T-cell (primary cell): ENCODE measurements at regions not wholly inside any gene's neighbourhood (a gene's known extent, or its start where the extent isn't known, plus 50 kb on each side); places are given as distances from the start of the nearest gene placed in this dataset.
"Not testable (repeated sequence)": the region's sequence is repeated elsewhere in the genome, so short reads cannot be mapped to it uniquely, and the experiment has no call there.

Source experiments
- ATAC-seq, 4 experiments: fragments of 200-7000 bp in 3 of 4; fragments of 150-1000 bp in 1 of 4; cut with Tn5 transposase; replicated peaks in 1 of 4; 1 replicate in 3 of 4; 2 replicates in 1 of 4; pipeline ENCODE4 v1.10.0; 2021; ENCODE audit warnings: moderate library complexity in 3 of 4, mild to moderate bottlenecking in 2 of 4, moderate number of reproducible peaks in 1 of 4
- CTCF ChIA-PET, 2 donors: fragments of 300-600 bp; sonication (Branson Sonifier 250); formaldehyde crosslinking; loops; one replicate each; lab custom pipeline; 2022; ENCODE audit warnings: antibody characterized with exemption in 2 of 2; lab: Charles Lee
- POLR2A ChIA-PET, 2 donors: fragments of 300-600 bp; sonication (Branson Sonifier 250); formaldehyde crosslinking; loops; one replicate each; lab custom pipeline; 2022; ENCODE audit warnings: antibody characterized with exemption in 2 of 2; lab: Charles Lee
- DNase-seq, 35 experiments: peaks; one replicate each; pipeline versions ENCODE4 v3.0.0 to v3.0.0-alpha.2; 2013 to 2023
- H3K27ac ChIP-seq: one replicate; pipeline ENCODE4 v1.5.1; 2013; ENCODE audit warnings: low read length
- H3K27me3 ChIP-seq, 2 experiments: replicated peaks in 1 of 2; 1 replicate in 1 of 2; 2 replicates in 1 of 2; pipeline versions ENCODE4 v1.6.1 to v1.7.0; 2013; ENCODE audit warnings: low read length in 1 of 2, mixed read lengths in 1 of 2; ENCODE audit not compliant: control insufficient read depth in 2 of 2, insufficient read depth in 2 of 2; ENCODE audit errors: extremely low read depth in 1 of 2
- H3K36me3 ChIP-seq, 2 donors: 1 replicate in 1 of 2; 2 replicates in 1 of 2; pipeline versions ENCODE4 v1.6.1 to v1.7.0; 2013; ENCODE audit warnings: low read length in 1 of 2; ENCODE audit not compliant: control insufficient read depth in 2 of 2, insufficient read depth in 1 of 2; ENCODE audit errors: extremely low read depth in 1 of 2
- H3K4me1 ChIP-seq, 2 experiments: 1 replicate in 1 of 2; 2 replicates in 1 of 2; pipeline versions ENCODE4 v1.6.1 to v1.7.0; 2013; ENCODE audit warnings: low read length in 2 of 2, mixed read lengths in 1 of 2; ENCODE audit not compliant: insufficient read depth in 2 of 2, control insufficient read depth in 1 of 2; ENCODE audit errors: extremely low read depth in 1 of 2
- H3K4me3 ChIP-seq, 2 donors: 1 replicate in 1 of 2; 2 replicates in 1 of 2; pipeline versions ENCODE4 v1.5.1 to v1.7.0; 2013; ENCODE audit warnings: mild to moderate bottlenecking in 2 of 2, low read length in 1 of 2, moderate library complexity in 1 of 2; ENCODE audit not compliant: control insufficient read depth in 1 of 2; ENCODE audit errors: extremely low read depth in 1 of 2
- H3K9me3 ChIP-seq: 2 replicates; pipeline ENCODE4 v1.7.0; 2013
- H3K27ac Mint-ChIP-seq, 2 donors: one replicate each; pipeline ENCODE4 v1.8.0; 2020 to 2021; ENCODE audit warnings: mild to moderate bottlenecking in 2 of 2, mixed read lengths in 2 of 2
- H3K27me3 Mint-ChIP-seq, 2 donors: one replicate each; pipeline ENCODE4 v1.8.0; 2021 to 2022; ENCODE audit warnings: mixed read lengths in 2 of 2
- H3K36me3 Mint-ChIP-seq: one replicate; pipeline ENCODE4 v1.8.0; 2021; ENCODE audit warnings: mixed read lengths
- H3K4me1 Mint-ChIP-seq, 3 donors: one replicate each; pipeline ENCODE4 v1.8.0; 2020 to 2022; ENCODE audit warnings: mixed read lengths in 3 of 3, mild to moderate bottlenecking in 1 of 3
- H3K4me3 Mint-ChIP-seq, 3 donors: one replicate each; pipeline ENCODE4 v1.8.0; 2020 to 2022; ENCODE audit warnings: mild to moderate bottlenecking in 3 of 3, mixed read lengths in 3 of 3, moderate library complexity in 3 of 3
- H3K9me3 Mint-ChIP-seq, 3 donors: one replicate each; pipeline ENCODE4 v1.8.0; 2020 to 2022; ENCODE audit warnings: mixed read lengths in 3 of 3
- WGBS: methylation state at CpG from one replicate; pipeline ENCODE4 v1.1.5; 2013; ENCODE audit warnings: missing lambda C conversion rate; ENCODE audit not compliant: insufficient coverage; 5-methylcytosine and 5-hydroxymethylcytosine counted together

DNA sequence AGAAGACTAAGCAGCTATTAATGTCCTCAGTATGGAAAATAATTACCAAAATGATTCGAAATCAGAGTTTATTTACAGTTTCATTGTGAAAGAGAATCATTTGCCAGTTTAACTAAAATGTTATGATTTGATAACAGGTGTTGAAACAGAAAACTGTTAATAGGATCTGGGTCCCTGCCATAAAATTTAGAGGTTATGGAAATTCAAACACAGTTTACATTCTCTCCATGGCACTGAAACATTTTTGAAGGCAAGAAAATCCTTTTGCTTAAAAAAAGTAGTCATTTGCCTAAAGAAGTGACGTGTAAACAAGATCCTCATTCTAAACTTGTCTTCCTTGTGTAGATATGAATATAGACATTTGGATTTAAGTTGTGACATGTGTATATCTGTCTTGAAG, 743.8 kb downstream of the SLC4A3 start:
- no peak overlapping the region for H3K4me3 Mint-ChIP-seq
- ATAC-seq (no peak), DNase-seq (no peak)
- POLR2A ChIA-PET: no interaction called here
- CTCF ChIA-PET: no interaction called here
- H3K27me3 Mint-ChIP-seq: no peaks in the 10 kb centered on the region
- Histone ChIP-seq H3K36me3 (no peaks in the 10 kb centered on the region), H3K9me3 (no peaks in the 10 kb centered on the region), H3K4me1 (no peaks in the 10 kb centered on the region), H3K27ac (no peak overlapping the region), H3K4me3 (no peak overlapping the region), H3K27me3 (no peaks in the 10 kb centered on the region)
- H3K4me1 Mint-ChIP-seq: no peaks in the 10 kb centered on the region
- no CpG with 5 or more reads among the region's 2 CpGs for WGBS
- peaks cover 0 to 4% (median 0%) of the 10 kb centered on the region in 3 donors for H3K9me3 Mint-ChIP-seq
- no peaks in the 10 kb centered on the region for H3K36me3 Mint-ChIP-seq
- H3K27ac Mint-ChIP-seq: no peak overlapping the region

- ChIA-PET CTCF (no interaction called here), POLR2A (no interaction called here)
- H3K4me1 Mint-ChIP-seq: no peaks in the 10 kb centered on the region
- H3K4me3 Mint-ChIP-seq: no peak overlapping the region
- no peaks in the 10 kb centered on the region for H3K27me3 ChIP-seq
- no peak overlapping the region for H3K27ac Mint-ChIP-seq
- DNase-seq (no peak), ATAC-seq (no peak)
- H3K27me3 Mint-ChIP-seq: no peaks in the 10 kb centered on the region
- WGBS: no CpG with 5 or more reads among the region's 2 CpGs
- no peaks in the 10 kb centered on the region for H3K4me1 ChIP-seq
- no peaks in the 10 kb centered on the region for H3K36me3 Mint-ChIP-seq
- H3K9me3 Mint-ChIP-seq: peaks cover under 1 to 4% (median 2%) of the 10 kb centered on the region in 3 donors
- H3K27ac ChIP-seq: no peak overlapping the region
- H3K4me3 ChIP-seq: no peak overlapping the region
- H3K36me3 ChIP-seq: no peaks in the 10 kb centered on the region
- no peaks in the 10 kb centered on the region for H3K9me3 ChIP-seq
Measured at GRCh38 chr2:220373878-220374277, 746.4 kb downstream of the SLC4A3 start.

DNA sequence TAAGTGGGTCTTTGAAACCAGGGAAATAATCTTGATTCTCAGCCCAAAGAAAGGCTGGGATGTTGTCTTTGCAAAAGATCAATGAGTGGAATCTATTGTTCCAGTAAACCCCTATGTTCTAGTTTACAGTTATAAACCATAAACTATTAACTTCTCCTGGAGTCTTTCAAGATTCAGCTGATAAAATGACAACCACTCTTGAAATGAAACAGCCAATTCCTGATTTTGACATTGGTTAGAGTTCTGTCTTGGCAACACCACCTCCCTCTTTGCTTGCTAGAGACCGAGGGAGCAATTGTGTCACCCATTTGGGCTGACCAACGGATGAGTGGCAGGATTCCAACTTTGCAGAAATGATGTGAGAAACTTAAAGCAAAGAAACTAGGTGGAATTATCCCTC, 746.9 kb downstream of the SLC4A3 start:
- CTCF ChIA-PET: no interaction called here
- Mint-ChIP-seq H3K4me3 (no peak overlapping the region), H3K36me3 (no peaks in the 10 kb centered on the region), H3K4me1 (no peaks in the 10 kb centered on the region), H3K27me3 (no peaks in the 10 kb centered on the region), H3K27ac (no peak overlapping the region), H3K9me3 (peaks cover 2 to 4% (median 4%) of the 10 kb centered on the region in 3 donors)
- Histone ChIP-seq H3K4me3 (no peak overlapping the region), H3K4me1 (no peaks in the 10 kb centered on the region), H3K27ac (no peak overlapping the region), H3K9me3 (no peaks in the 10 kb centered on the region), H3K36me3 (no peaks in the 10 kb centered on the region), H3K27me3 (no peaks in the 10 kb centered on the region)
- DNase-seq (no peak), ATAC-seq (no peak)
- WGBS: no CpG with 5 or more reads among the region's 2 CpGs
- POLR2A ChIA-PET: no interaction called here

DNA sequence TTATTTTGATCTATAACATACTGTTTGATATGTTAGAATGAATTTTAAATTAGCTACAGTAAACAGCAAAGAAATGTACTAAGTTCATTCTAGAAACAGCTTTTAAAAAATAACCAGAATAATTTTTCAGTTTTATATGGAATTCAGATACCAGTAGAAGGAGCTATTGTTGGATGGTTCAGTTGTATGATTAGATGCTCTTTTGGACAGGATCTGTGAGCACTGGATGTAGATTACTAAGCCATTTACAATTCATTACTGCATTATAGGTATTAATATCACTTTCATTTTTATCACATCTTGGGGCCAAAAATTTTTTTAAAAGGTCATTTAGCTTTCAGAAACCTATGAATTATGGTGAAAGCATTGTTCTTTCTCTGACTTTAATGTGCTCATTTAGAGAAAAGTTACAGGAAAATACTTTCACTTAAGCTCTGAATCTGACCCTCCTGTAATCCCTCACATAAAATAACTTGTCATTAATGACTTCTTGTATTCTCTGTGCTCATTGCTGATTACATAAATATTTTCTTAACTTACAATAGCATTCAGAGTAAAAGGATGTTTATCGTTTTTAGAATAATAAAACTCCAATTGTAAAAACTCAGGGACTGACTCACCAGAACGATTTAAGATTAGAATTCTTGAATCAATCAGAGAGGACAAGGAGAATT, 750.2 kb downstream of the SLC4A3 start:
- no peak overlapping the region for H3K27ac Mint-ChIP-seq
- H3K36me3 Mint-ChIP-seq: no peaks in the 10 kb centered on the region
- H3K9me3 ChIP-seq: no peaks in the 10 kb centered on the region
- H3K4me3 Mint-ChIP-seq: no peak overlapping the region
- H3K9me3 Mint-ChIP-seq: peaks cover 13 to 24% (median 21%) of the 10 kb centered on the region in 3 donors
- H3K4me1 ChIP-seq: no peaks in the 10 kb centered on the region
- ChIA-PET CTCF (no interaction called here), POLR2A (no interaction called here)
- H3K27me3 ChIP-seq: no peaks in the 10 kb centered on the region
- H3K27ac ChIP-seq: no peak overlapping the region
- H3K4me3 ChIP-seq: no peak overlapping the region
- ATAC-seq: no peak
- H3K36me3 ChIP-seq: no peaks in the 10 kb centered on the region
- H3K4me1 Mint-ChIP-seq: no peaks in the 10 kb centered on the region
- no CpG with 5 or more reads among the region's 2 CpGs for WGBS
- no peaks in the 10 kb centered on the region for H3K27me3 Mint-ChIP-seq
- DNase-seq: no peak

DNA sequence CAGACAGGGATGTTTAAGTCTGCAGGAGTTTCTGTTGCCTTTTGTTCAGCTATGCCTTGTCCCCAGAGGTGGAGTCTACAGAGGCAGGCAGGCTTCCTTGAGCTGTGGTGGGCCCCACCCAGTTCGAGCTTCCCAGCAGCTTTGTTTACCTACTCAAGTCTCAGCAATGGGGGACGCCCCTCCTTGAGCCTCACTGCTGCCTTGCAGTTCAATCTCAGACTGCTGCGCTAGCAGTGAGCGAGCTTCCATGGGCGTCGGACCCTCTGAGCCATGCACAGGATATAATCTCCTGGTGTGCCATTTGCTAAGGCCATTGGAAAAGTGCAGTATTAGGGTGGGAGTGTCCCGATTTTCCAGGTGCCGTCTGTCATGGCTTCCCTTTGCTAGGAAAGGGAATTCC, 760.3 kb downstream of the SLC4A3 start:
- DNase-seq, H3K36me3 Mint-ChIP-seq, H3K27me3 Mint-ChIP-seq, H3K4me3 ChIP-seq, H3K4me1 ChIP-seq, H3K27ac Mint-ChIP-seq, CTCF ChIA-PET, POLR2A ChIA-PET, H3K4me3 Mint-ChIP-seq, H3K27ac ChIP-seq, H3K9me3 ChIP-seq, H3K27me3 ChIP-seq, ATAC-seq, H3K4me1 Mint-ChIP-seq, H3K36me3 ChIP-seq: not testable (repeated sequence)
- 71% methylated on average over 5 of the region's 8 CpGs for WGBS
- peaks cover 0 to 26% (median 6%) of the 10 kb centered on the region in 3 donors for H3K9me3 Mint-ChIP-seq

GRCh38 chr2:220393711-220394110, 766.3 kb downstream of the SLC4A3 start:
- no CpG with 5 or more reads among the region's 2 CpGs for WGBS
- Mint-ChIP-seq H3K27ac (no peak overlapping the region), H3K4me3 (no peak overlapping the region)

DNA sequence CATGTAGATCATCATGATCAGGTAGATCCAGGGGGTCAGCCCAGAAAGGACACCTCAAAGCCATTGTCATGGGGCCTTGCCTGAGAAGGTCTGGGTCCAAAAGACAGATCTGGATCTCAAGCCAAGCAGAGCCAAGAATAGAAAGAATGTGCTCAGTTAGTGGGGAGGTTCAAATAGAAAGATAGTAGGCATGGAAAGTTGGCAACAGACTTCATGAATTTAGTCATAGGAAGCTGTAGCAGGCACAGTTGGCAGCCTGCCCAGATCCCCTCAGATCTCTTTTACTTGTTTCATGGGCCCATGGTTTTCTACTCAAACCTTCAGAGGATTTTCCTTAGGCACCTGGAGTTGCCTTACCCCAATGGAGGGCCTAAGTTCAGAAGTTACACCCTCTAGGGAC, 767.0 kb downstream of the SLC4A3 start:
- ATAC-seq (no peak), DNase-seq (no peak)
- Mint-ChIP-seq H3K4me3 (no peak overlapping the region), H3K36me3 (no peaks in the 10 kb centered on the region), H3K27me3 (no peaks in the 10 kb centered on the region), H3K27ac (no peak overlapping the region), H3K4me1 (no peaks in the 10 kb centered on the region), H3K9me3 (peaks cover 0 to 11% (median 3%) of the 10 kb centered on the region in 3 donors)
- Histone ChIP-seq H3K27me3 (no peaks in the 10 kb centered on the region), H3K27ac (no peak overlapping the region), H3K4me1 (no peaks in the 10 kb centered on the region), H3K4me3 (no peak overlapping the region), H3K36me3 (no peaks in the 10 kb centered on the region), H3K9me3 (no peaks in the 10 kb centered on the region)
- ChIA-PET CTCF (no interaction called here), POLR2A (no interaction called here)

More at GRCh38 chr2:220393711-220394110, 766.3 kb downstream of the SLC4A3 start:
- no peaks in the 10 kb centered on the region for H3K27me3 Mint-ChIP-seq
- no peaks in the 10 kb centered on the region for H3K36me3 ChIP-seq
- H3K27me3 ChIP-seq: no peaks in the 10 kb centered on the region
- ATAC-seq (no peak), DNase-seq (no peak)
- no peaks in the 10 kb centered on the region for H3K4me1 ChIP-seq
- CTCF ChIA-PET: no interaction called here
- POLR2A ChIA-PET: no interaction called here
- H3K4me1 Mint-ChIP-seq: no peaks in the 10 kb centered on the region
- H3K9me3 Mint-ChIP-seq: peaks cover 0 to 11% (median 3%) of the 10 kb centered on the region in 3 donors
- H3K9me3 ChIP-seq: no peaks in the 10 kb centered on the region
- no peaks in the 10 kb centered on the region for H3K36me3 Mint-ChIP-seq
- no peak overlapping the region for H3K4me3 ChIP-seq
- no peak overlapping the region for H3K27ac ChIP-seq
